GM18519 (cell line): ENCODE measurements at regions not wholly inside any gene's neighbourhood (a gene's known extent, or its start where the extent isn't known, plus 50 kb on each side); places are given as distances from the start of the nearest gene placed in this dataset.

Experiments used
- ATAC-seq: cut with Tn5 transposase; IDR thresholded peaks from one replicate; pipeline ENCODE4 v1.9.1; 2021; ENCODE audit warnings: mild to moderate bottlenecking, moderate library complexity; ENCODE audit not compliant: unreplicated experiment, low FRiP score

DNA sequence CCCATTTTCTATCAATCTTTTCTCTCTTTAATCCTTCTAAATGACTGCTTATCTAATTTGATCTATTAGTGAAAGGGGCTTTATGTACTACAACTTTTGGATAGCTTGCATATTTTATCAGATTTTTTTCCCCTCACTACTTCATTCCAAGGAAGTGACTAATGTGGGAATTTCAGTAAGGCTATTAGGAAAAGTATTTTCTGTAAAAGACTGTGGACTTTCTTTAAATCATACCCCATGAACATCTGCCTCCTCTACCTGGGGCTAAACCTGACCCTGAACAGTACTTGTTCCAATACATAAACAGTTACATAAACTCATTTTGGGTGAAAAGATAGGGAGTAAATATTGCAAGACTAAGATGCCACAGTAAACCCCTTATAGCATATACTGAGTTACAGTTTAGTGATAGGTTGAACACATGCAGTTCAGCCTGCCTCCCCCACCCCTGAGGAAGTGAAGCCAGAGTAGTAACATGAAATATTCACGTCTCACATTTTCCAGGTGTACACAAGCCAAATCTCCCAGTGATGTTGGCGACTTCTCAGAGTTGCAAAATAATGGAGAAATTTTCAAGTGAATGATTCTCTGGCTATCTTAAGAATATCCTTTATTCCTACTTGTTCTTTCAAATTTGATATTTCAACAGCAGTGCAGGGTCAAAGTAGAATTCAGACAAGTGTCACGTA is 590.9 kb upstream of the ZEB2 start:
- ATAC-seq, result no peak

DNA sequence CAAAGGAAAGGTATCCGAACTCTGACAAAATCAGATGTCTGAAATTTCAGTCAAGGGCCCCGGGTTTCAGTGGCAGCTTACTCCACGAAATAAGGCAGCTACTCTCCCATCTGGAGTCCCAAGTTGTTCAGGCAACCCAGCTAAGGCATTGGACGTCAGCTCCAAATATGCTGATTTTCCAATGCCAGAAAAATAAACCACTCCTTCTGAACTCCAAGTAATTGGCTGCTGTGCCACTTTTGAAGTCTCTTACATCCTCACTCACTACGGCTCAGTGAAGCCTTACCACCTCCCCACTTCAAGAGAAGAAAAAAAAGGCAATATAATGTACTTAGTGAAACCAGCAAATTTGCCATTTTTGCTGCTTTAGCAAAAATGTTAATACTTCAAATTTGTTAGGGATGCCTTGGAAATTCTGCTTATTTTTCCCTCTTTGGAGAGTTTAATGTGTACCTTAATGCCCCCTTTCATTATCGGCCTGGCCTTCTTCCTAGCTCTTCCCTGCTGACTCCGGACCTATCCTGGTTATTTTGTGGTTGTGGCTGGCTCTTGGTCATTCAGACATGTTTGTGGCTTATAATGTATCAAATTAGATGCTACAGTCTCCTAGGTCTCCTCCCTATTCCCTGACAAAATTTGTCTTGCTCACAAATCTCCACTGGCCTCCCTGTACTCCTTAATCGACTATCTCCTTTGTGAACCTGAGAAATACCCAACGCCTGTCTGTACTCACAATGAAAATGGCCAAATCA is 589.2 kb upstream of the ZEB2 start:
- ATAC-seq, result no peak

DNA sequence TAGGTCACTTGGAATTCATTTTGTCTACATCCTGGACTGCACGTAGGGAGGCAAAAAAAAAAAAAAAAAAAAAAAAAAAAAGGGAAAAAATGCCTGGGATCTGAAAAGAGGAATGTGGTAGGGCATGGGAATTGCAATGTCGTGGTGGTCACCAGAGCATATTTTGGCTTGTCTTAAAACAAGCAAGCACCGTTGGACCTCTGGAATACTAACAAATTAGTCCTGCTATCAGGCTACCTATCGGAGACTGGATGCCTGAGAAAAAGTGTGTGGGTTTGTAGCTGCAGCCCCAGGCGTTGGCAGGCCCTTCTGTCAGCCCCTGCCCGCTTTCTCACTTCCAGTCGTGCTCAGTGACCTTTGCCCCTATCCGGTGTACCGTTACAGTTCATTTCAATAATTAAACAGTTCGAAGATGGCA is 588.5 kb upstream of the ZEB2 start:
- no peak for ATAC-seq

DNA sequence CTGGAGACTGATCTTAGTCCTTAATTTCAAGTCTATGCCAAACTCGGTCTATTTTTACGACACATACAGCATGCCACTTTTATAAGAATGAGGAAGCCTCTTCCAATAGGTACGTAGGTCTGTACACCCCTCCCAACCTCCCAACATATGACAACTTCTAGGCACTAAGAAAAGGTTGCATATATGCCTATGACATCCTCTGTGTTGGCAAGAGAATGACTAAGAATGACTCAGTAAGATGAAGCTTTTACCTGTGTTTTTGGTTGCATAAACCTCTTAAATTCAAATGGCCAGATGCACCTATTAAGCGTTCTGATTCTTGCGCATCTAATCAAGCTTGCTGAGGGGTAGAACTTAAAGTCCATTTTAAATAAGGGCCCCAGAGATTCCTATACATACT is 586.4 kb upstream of the ZEB2 start:
- ATAC-seq, result no peak

DNA sequence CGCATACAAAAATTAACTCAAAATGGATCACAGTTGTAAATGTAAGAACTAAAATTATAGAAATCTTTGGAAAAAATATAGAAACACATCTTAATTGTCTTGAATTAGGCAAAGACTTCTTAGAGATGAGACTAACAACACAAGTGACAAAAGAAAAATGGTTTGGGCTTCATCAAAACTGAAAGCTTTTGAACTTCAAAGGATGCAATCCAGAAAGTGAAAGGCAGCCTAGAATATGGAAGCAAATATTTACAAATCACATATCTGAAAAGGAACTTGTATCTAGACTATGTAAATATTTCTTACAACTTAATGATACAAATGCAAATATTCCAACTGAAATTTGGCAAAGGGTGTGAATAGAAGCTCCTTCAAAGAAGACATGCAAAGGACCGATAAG is 582.8 kb upstream of the ZEB2 start:
- no peak for ATAC-seq

DNA sequence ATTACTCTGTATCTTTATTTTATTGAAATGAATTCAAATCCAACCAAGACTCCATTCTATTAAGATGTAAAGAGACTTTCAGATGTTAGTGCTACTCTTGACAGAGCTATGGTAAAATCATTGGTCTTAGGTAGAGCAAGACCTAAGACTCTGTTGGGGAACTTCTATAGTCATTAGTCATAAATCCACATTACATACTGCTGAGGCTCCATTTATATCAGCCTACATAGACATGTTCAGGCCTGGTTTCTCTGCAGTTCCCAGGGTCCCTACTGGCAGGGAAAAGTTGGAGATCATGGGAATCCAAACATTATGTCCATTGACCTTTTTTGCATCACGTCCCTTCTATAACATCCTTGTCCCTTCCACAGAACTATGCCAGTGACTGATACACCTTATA is 580.4 kb upstream of the ZEB2 start:
- no peak for ATAC-seq

DNA sequence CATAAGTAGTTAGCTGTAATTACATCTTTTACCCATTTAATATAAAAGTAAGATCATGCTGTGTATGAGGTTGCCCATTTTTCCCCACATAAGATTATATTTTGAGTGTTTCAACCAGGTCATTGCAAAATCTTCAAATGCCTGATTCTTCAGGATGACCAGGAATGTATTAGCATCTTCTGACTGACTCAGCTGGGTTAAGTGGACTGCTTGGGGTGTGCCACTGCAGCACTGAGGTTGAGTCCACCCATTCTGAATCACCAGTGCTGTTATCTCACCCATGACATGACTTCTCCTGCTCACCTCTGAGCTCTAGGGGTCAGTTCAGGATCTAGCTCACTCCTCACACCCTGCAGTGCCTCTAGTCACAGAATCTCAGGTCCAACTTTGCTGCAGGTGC is 576.7 kb upstream of the ZEB2 start:
- ATAC-seq, result no peak

DNA sequence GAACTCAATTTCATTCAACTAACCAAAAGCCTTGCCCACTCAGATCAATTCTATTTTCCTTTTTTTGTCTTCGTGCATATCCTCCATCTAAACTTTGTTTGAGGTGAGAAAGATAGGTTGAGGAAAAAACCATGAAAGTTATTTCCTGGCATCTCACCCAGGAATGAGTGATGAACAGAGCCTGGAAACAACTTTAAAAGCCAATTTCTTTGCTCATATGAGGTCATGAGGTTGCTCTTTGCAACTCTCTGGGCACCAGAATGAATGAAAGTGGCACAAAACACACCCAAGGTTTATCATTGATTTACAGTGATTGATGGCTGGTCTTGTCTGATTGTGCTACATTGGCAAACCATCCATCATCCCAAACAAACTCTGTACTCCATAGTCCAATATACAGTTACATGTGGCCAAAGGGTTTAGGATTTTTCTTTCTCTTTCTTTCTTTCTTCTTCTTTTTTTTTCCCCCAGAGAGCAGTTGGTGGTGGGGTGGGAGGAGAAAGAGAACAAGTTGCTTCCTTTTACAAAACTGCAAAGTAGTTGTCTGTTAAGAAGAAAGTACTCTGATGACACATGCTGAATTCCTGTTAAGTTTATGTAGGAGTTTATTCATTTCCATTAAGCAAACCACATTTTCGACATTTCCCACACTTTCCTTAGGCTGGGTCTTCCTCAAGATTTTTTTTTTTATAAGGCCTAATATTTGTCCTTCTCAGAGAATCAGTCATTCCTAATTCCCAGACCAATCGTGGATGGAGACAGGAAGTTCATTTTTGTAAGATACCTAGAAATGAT is 575.9 kb upstream of the ZEB2 start:
- no peak for ATAC-seq

DNA sequence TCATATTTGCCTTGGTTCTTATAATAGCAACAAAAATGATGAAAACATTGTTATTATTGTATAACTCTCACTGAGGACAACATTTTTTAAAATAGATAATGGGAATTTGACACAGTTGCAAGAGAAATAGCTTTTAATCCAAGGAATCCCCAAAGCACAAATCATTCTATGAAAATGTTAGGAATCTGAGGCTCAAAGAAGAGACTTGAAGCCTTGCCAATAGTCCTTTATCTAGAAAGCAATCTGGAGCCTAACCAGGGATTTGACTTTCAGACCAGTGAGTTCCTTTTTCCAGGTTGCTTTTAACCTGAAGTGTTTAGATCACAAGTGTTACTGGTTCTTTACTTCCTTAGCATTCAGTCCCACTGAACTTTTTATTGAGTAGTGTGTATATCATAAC is 574.5 kb upstream of the ZEB2 start:
- ATAC-seq, result no peak

DNA sequence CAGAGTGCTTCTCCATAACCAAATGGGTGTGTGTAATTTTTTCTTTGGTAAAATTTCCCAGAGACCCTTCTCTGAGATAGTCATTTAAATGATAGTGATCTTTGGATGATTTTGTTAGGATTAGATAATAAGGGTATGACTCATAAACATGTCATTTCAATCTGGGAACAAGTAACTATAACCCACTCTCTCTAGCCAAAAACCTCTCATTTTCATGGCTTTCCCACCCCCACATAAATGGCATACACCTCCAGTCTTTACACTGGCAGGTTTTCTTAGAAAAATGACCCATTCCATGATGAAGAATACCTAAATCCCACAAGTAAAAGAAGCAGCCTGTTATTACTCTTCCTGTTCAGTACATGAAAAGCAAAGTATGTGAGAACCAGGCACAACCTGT is 572.0 kb upstream of the ZEB2 start:
- no peak for ATAC-seq

DNA sequence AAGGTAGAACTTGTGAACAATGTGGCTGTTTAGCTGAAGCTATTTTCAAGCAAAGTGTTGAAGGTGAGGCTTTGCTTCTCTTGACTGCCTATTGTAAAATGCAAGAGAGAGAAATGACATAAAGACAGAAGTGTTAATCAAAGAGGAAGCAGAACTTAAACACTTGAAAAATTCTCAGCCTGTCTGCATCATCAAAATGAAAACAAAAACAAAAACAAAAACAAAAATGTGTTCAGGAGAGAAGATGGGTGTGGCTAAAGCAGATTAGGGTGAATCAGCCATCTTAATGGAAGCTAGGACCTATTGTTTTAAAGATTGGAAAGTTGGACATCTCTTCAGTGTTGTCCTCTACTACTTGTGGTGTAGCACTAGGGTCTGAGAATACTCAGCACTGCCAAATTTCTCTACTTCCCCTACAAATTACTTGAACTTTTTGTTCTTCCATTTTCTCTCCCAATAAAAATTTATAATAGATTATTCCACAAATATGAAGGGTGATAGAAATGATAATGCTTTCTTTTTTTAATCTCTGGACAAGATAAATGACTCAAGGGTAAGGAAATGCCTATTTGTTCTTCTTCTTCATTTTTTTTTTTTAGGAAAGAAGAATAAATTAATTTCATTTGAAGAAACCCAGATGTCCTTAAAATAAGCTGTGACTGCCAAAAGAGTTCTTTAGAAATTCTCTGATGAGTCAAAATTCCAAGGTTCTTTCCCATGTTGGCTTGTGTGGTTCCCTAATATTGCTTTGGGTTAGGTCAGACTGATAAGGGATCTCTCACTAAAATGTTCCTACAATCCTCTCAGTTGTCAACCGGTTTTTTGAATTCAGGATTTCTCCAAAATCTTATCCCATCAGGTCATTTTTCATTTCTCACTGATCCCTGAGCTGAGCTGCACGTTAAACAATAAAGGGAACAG is 571.2 kb upstream of the ZEB2 start:
- ATAC-seq, result no peak

DNA sequence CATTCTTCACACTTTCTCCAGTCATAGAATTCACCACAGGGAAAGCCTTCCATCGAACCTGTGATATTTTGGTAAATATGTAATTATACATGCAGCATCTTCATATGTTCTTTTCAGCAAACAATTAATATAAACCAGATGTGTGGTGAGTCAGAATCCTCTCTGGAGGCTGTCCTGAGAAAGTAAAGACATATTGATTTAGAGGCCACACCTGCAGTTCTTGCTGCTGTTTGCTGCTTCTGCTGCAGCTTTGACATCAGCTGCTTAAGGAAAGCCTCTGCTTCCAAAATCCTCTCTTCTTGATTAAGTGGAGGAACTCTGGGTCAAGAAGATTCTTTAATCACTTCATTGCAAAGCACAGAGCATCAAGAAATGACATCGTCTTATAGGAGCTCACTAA is 568.8 kb upstream of the ZEB2 start:
- ATAC-seq, result no peak

DNA sequence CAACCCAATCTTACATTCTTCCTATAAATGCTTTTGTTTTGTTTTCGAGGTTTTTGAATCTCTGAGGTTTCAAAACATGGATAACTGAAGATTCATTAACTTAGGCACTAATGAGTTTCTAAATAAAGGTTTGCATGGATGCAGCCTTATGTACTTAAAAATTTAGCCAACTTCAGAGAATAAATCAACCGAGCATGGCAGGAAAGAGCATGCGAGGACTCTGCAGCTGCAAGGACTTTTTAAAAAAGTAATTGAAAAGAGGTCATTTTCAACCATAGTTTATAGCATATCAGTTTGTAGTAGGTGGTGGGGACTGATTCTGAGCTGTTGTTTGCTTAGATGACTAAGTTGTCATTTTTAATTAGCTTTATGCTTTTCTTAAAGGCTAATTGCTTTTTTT is 567.0 kb upstream of the ZEB2 start:
- ATAC-seq, result no peak

DNA sequence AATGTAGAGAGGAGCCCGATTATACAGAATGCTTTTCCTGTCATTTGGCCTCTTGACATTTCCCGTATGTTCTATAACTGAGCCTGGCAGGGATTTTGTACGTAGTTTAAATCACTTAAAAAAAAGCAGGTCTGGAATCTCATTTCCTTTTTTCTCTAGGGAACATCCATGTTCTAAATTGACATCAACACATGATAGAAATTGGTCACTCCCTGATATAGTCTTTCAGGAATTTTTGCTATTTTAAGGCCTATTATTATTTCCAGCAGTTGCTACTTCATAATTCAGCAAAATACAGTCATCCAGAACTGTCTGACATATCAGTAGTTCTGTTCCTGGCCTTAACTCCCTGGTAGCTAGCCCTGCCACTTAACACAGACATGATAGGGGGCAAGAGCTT is 565.7 kb upstream of the ZEB2 start:
- no peak for ATAC-seq

DNA sequence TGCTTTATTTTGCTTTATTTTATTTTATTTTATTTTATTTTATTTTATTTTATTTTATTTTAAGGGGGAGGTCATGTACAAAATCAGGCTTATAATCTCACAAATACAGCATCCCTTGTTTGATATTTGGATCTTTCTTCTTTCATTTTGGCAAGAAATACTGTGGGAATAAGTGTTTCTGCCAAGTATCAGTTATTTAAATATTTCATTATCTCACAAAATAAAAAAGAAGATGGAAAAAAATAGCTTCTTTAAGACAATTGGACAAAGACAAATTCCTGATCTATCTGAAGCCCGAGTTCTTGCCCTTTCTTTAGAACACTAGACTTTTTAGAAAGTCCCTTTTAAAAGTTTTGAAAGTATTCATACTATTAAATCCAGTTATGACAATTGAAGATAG is 560.5 kb upstream of the ZEB2 start:
- ATAC-seq, result no peak

DNA sequence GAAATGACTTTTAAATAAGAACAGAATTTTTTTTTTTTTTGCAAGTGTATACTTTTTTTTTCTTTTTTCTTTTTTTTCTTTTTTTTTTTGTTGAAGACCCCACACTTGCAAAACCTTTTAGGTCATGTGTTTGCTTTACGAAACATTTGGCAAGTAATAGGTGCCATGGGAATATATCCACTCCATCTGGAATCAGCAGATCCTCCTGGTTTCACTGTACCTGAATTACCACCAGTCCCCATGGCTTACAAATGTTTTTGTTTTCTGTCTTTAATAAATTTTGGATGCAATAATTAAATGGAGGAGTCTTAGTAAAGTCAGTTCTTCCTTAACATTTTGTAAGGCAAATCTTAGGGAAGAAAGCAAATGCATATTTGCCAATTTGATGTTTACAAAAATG is 559.7 kb upstream of the ZEB2 start:
- ATAC-seq, result no peak

DNA sequence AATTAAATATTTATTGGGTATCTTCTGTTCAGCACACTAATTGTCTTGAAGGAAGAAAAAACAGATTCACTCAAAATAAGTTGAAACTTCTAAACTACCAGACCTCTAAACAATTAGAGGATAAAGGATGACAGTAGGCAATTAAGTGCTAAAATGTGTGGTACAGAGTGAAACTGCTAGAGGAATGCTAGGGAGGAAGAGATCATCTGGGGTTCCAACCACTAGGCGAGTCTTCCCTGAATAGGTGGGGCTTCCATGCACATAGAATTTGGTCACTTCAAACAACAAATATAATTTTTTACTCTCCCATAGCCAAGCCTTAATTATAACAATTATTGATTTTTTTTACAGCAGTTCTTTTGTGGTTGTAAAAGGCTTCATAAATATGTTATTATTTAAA is 559.0 kb upstream of the ZEB2 start:
- no peak for ATAC-seq

DNA sequence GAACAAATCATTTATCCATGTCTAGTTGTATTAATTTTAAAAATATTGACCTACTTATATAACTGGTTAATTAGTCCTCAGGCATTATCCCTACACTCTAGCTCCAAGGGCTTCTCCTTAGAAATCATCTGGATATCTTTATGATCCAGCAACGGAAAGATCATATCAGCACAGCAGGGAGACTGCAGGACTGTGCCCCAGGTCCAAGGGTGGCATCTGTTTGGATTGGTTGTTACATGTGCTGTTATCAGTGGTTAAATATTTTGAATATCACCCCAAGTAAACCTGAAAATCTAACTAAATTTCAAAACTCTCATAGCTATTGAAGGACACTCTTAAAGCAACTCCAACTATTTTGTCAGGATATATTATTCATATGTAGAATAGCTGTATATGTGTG is 556.2 kb upstream of the ZEB2 start:
- no peak for ATAC-seq

DNA sequence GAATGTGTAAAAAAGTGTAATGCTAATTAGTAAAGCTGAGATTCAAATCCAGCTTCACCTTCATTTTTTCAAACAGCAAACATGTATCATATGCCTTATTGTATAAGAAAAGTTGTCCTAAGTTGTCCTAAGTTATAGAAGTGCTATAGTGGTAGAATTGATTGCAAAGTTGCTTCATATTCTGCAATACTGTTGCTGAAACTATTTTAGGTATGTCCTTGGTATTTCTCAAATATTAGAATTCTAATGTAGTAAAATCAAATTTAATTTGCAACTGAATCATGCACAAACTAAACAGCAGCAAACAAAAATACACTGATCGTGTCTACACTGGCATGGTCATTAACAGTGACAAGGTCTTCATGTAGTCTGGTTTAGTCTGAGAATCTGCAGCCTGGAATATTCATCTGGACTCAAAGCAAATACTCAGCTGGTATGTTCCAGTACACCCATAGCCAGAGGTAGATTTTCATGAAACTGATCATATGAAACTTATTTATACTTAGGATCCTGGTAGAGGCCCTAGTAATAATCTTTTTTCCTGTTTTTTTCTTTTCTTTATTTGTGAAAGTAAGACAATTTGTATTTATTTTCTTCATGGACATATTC is 555.6 kb upstream of the ZEB2 start:
- ATAC-seq, result no peak

DNA sequence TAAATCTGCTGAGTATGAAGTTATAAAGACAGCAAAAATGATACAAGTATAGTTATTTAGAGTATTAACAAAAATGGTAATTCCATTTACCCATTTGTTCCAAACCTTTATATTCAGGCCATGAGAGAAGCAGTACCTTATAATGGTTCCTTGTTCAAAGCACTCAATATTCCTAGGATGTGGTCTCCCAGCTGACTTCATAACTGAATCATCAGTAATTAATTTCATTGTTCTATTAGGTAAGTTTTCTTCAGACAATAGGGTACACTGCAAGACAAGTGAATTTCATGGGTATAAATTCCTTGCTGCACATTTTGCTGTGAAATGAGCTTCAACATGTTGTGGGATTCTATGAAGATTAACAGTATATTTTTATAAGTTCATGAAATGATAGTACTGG is 550.8 kb upstream of the ZEB2 start:
- no peak for ATAC-seq
